C4-2B (cell line): ENCODE measurements at regions not wholly inside any gene's neighbourhood (a gene's known extent, or its start where the extent isn't known, plus 50 kb on each side); places are given as distances from the start of the nearest gene placed in this dataset.

Experiments used
- CTCF ChIP-seq: fragments of 450-650 bp; conservative IDR thresholded peaks from 2 replicates; pipeline ENCODE4 v1.5.1; 2017; ENCODE audit warnings: mild to moderate bottlenecking
- ZFX ChIP-seq: fragments of 450-650 bp; IDR thresholded peaks from 2 replicates; pipeline ENCODE4 v1.6.1; 2017

GRCh38 chr13:90751026-90751425 lies 596.5 kb upstream of the MIR17HG start:
- TF ChIP-seq CTCF (no peak), ZFX (no peak)
